ENCODE measurements at regions not wholly inside any gene's neighbourhood (a gene's known extent, or its start where the extent isn't known, plus 50 kb on each side); places are given as distances from the start of the nearest gene placed in this dataset.

DNA sequence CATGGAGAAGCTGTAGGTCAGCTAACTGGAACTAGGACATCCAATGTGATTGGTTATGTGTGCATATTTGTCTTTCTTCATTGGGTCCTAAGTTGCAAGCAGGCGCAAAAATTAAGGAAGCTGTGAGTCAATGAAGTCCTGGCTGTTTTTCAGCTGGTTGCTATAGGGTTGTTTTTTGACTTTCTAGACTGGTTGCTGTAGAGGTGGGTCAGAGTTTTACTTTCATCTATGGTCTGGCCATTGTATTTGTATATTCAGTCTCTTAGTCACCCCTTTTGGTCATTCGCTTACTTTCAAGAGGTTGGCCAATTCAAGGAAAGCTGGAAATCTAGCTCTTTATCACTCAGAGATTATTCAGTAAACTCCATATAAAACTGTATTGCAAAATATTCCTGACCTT, 62.0 kb upstream of the AMZ2 start:
- DNase-seq, result no peak

GRCh38 chr17:68190495-68190894, 57.3 kb upstream of the AMZ2 start:
- no peak for DNase-seq

GRCh38 chr17:68195667-68196393, 52.0 kb upstream of the AMZ2 start:
- DNase-seq, result peak; percentile 32

DNA sequence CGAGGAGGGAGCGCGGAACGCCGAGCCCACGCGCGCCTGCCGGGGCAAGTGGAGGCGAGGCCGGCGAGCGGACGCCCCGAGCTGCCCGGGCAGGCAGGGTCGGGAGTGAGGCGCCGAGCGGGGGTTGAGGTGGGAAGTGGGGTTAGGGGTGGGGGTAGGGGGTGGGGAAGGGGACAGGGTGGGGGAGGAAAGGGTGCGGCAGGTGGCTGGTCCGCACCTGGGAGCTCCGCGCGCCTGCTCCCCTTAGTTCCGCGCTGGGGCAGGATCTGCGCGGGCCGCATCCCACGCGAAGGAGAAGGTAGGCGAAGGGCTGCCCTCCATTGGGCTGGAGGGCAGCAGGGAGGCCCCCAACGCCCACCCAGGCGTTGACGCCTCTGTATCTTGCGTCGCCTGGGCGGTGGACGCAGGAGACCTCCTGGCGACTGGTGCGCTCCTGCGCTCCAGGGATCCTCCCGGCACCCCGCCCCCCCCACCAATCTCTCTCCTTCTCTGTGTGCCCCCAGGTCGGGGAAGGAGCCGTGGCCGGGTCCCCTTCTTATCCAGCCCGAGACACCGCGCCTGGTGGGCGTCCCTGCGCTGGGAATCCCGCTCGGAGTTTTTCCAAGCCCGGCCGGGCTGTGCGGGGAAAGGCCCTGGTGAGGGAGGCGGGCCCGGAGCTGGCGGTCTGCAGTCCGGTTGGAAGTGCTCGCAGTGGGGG, 51.3 kb upstream of the AMZ2 start:
- no peak for DNase-seq

GRCh38 chr17:68197091-68197996, 50.5 kb upstream of the AMZ2 start:
- peak; percentile 52 for DNase-seq

- peak; percentile 0 for DNase-seq
These were observed 49.6 kb upstream of the AMZ2 start for GRCh38 chr17:68197997-68198930.

Measured in NCI-H2029 (cell line).